ENCODE measurements at regions not wholly inside any gene's neighbourhood (a gene's known extent, or its start where the extent isn't known, plus 50 kb on each side); places are given as distances from the start of the nearest gene placed in this dataset.

DNA sequence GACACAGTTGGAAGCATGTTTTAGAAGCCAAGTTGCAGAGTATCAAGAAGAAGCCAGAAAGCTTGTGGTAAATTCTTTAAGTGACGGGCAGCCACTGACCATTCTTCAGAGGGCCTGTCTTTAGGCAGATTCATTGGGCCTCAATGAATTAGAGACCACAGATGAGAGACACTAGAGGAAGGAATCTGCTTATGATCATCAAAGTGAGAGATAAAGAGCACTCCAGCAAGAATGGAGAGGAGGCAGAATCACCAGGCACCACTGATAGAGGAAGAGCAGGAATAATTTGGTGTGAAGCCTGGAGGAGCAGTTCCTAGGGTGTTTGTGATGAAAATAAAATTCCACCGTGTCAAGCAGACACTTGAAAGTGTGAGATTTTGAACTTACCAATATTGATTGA is 365.9 kb upstream of the SLC30A5 start:
- no peak for DNase-seq

- DNase-seq, result no peak
Measured at GRCh38 chr5:68729678-68730077, 364.1 kb upstream of the SLC30A5 start.

GRCh38 chr5:68730220-68730978 is 363.4 kb upstream of the SLC30A5 start:
- peak; percentile 89 for DNase-seq

DNA sequence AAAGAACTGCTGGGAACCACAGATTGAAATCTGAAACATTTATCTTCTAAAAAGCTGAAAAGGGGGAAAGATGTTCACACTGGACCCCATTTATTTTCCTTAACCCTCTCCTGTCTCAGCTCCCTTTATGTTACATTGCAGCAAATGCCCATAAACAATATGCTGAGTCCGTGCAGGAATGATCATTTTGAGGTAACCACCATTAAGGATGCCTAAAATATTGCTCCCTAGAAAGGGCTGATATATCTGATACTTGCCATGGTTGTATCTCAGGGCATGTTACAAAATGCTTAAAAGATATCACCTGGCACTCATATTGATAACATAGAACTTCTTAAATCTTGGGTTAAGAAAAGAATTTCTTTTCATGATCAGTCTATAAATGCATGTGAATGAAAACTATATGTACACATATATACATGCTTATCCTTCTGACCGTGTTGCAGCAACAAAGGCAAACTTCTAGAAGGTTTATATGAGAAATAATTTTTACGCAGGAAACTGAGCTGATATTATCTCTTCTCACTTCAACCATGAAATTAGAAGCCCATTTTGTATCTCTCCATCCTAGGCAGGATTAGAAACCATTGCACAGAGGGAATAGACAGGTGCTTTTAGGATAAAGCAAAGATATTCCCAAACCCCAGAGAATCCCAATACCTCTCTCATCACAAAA is 362.7 kb upstream of the SLC30A5 start:
- DNase-seq, result no peak

DNA sequence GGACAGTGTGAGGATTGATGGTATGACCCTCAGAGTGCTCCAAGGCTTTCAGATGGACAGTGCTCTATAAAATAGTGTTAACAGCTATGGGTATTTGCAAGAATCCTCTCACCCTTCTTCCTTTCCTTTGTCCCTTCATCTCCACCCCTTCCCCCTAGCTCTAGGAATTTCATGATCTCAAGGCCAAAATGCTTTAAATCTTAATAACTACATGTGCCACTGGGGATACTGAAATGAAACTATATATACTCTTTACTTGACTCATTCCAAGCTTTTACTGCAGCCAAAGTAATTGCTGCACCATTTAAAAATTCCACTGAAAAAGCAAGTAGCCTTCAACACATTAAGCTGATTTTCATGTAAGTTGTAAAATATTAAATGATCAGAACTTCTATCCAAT is 361.6 kb upstream of the SLC30A5 start:
- no peak for DNase-seq

GRCh38 chr5:68734781-68735180 is 359.0 kb upstream of the SLC30A5 start:
- no peak for DNase-seq

DNA sequence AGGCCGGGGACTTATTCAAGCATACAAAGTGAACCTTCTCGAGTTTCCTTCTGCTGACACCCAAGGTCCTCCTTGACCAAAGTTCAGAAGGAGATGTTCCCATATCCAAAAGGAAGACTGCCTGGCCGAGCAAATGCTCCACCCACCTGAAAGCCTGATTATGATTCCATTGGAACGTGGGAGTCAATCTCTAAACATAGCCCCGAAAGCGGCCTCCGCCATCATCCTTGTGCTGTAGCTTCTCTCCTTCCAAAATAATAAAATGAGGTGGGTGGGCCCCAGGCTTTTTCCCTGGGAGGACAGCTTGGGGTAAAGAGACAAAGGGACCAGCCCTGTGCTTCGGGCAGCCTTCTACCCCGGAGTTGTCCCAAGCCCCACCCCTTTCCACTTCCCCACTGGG is 355.6 kb upstream of the SLC30A5 start:
- DNase-seq, result no peak

DNA sequence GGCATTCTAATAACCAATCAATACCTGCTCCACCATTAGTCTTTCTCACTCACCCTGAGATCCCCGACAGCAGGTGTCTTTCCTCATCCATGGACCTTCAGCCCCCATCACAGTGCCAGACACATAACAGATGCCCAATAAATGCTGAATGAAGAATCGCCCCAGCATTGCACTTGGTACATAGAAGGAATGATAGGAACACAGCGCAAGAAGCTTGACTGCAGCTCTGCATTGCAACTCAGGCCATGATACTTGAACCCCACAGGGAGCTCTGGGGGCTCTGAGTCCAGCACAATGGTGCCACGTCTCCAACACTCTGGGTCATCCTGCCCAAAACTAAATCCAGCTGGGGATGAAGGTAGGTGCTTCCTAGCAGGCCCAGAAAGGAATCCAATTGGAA is 355.0 kb upstream of the SLC30A5 start:
- DNase-seq, result no peak

DNA sequence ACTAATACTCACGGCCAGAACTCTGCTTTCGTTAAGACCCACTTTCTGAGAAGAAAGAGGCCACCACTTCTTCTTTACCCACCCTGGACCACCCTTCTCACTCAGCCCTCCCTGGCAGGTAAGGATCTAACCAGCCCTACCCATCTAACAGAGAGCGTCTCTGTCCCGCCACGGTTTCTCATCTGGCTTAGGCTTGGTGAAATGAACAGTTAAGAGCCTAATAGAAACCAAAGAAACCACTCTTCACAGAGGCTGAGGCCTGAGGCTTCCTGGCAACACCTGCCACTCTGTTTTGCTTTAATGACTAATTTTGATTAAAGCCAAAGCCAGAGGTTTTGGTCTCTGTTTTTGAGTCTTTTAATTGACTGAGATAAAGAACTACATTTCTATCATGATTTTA is 354.1 kb upstream of the SLC30A5 start:
- DNase-seq, result no peak

DNA sequence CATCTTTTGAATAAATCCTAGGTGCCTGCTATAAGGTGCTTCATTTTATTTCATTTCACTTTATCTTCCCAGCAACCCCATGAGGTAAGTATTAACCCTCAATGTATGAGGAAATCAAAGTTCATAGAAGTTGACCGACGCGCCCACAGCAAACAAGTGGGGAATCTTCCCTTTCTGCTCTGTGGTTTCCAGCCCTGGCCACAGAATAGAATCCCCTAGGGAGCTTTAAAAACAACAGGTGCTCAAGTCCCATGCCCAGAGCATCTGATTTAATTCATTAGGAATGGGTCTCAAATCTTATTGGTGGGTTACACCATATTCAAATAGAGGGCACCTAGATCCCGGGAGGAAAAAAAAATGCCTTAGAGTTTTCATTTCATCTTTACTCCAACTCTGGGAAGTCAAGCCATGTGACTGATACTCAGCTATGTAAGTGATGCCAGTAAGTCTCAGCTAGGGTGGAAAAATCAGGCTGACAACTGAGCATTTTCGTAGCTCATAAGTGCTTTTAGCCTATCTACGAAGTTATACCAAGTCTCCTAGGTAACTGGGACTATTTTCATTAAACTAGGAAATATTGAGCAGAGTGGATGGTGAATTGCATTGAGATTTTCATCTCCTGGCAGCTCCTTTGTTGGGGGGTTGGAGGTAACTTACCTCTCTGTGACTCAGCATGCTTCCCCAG is 353.4 kb upstream of the SLC30A5 start:
- DNase-seq, result no peak

DNA sequence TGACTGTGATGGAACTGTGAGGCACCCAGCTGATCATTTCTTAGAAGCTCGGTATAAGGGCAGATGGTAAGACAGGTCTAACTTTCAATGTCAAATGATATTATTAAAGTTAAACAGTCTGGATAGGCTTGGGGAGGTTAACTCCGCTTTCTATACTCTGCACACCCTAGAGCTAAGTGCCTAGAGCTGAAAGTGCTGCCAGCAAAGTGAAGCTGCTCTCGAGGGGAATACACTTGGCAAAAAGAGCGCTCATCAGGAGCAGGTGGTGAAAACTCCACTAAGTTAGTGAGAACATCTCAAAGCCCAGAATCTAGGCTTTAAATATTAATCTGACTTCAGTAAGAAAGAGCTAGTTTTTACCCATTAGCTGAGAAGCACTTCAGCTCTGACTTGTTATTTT is 349.6 kb upstream of the SLC30A5 start:
- no peak for DNase-seq

DNA sequence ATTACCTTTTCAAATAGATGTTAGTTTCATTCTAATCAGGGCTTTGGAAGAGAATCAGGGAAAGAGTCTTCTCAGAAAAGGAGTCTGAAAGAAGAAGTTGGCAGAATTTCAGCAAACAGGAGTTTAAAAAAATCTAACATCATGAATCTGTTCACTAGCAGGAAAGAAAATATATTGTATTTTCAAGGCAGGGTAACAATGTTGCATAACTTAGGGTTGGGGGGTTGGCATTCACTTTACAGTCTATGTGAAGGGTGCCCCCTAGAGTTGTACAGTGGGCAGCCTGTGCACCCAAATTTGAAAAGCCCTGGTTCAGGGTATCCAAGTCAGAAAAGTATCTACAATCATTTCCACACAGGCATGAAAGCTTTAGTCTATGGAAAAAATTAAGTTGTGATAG is 348.4 kb upstream of the SLC30A5 start:
- DNase-seq, result peak; percentile 5

DNA sequence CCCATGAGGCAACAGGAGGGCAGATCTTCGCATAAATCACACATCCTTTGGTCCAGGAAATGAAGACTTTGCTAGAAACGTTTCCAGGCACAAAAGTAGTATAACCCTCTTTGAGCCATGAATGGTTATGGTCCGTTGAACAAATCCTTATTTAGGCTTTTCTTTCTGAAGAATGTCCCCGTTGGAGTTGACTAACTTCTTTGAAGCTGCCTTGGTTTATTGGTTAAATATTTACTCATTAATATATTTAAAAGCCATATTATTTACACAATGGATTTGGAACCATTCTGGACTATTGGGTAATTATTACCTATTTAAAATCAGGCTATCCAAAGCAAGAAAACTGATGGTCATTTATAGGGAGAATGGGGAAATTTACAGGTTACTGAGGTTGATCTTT is 347.6 kb upstream of the SLC30A5 start:
- peak; percentile 49 for DNase-seq

DNA sequence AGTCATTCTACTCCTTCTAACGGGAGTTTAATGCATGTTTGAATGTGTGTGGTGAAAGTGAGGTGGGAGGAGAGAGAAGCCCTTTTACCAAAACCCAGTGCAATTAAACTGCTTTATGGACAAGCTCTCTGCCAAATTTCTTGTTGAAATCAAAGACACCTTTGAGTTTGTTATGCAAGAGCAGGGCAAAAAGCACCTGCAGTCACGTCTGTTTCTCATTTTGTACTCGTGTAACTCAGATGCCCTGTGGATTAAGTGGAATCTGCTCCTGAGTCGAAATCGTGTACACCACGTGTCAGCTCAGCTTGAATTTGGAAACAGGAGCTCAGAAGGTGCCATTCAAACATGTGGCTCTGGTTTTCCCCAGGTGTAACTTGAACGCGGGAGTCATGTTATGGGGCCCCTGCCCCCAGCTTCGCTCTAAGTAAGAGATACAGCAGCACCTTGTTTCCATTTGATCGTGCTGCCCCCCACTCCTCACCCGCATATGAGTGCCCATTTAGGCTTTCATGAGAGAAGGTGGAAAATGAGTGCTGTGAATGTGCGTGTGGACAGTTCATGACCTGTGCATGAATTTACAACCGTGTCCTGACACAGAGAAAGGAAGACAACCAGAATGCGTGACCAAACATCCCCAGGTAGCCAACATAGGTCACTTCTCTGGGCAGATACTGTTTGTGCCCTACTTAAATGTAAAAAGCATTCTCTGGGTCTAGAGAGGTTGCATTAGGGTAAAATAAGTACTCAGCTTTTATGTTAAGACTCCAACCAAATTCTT is 347.0 kb upstream of the SLC30A5 start:
- no peak for DNase-seq

GRCh38 chr5:68747521-68747920 is 346.3 kb upstream of the SLC30A5 start:
- DNase-seq, result no peak

- DNase-seq, result no peak
Measured at GRCh38 chr5:68748101-68748500, 345.7 kb upstream of the SLC30A5 start.

DNA sequence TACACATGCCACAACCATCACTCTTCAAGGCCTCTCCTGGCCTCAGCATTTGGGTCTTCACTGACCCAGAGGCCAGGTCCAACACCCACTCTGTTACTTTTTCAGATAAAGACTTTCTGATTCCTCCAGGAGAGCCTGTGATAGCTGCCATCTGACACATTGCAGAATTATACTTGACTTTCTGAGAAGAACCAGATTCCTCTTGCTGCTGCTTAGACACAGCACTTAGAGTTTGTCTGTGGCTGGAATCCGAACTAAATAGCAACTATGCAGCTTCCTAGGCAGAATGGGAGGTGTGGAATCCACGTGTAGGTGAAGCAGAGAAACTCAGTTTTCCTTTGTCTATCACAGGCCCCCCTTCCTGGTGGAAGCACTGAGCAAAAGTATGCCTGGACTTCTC is 344.7 kb upstream of the SLC30A5 start:
- no peak for DNase-seq

DNA sequence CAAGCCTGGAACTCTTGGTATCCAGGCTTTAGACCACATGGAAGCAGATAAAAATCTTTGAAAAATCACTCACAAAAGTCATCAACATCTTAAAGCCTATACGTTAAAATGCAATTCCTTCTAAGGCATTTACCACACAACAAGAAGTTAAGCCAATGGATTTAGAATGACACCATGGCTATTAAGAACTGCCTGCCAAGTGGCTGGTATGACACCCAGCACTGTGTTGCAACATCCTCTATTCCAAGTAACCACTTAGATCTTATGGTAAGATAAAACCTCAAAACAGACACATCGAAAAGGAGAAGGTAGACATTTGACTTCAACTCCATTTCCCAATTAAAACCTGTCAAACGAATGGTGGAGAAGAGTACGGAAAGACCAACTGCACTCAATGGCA is 344.2 kb upstream of the SLC30A5 start:
- DNase-seq, result no peak

DNA sequence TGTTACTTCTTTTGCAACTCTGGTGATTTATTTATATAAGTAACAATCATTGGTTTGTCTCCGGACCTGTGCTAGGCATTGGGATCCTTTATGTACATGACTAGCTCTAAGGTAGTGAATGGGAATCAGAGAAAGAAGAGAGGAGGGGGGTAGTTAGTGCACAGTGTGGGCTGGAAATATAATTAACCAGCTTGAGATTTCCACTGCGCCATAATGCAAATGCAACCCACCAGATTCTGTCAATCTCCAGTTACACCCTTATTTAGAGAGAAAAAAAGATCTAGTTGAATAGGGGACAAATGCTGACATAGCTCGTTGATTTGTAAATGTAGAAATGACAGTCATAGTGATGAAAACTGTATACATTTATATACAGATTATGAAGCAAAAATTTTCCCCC is 342.2 kb upstream of the SLC30A5 start:
- DNase-seq, result no peak

- no peak for DNase-seq
Measured at GRCh38 chr5:68754536-68754935, 339.3 kb upstream of the SLC30A5 start.

DNA sequence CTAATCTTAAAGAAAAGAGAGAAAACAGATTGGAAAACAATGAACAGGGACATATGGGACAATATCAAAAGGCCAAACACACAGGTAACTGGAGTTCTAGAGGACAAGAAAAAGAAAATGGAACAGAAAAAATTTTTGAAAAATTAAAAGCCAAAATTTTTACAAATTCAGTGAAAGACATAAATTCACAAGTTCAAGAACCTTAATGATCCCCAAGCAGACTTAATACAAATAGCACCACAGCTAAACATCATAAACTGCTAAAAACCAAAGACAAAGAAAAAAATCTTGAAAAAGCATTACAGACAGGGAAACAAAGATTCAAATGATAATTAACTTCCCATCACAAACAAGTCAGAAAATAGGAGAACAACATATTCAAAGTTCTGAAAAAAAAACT is 338.5 kb upstream of the SLC30A5 start:
- no peak for DNase-seq

DNA sequence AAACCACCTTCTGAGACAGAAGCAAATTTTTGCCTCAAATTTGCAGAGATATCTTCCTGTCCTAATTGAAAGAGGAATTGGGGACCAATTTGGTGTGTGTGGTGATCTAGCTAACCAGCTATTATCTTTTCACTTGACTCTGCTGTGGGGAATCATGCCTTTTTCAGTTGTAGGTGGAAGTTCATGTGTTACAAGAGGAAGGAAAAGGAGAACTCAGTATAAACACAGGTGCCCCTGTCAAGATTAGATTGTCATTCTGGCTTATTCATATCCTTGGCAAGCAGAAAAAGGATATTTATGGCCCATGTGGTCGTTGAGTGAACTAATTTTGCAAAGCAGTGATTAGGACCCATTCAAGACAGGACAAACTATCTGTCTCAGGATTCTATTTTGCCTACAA is 336.8 kb upstream of the SLC30A5 start:
- DNase-seq, result no peak

DNA sequence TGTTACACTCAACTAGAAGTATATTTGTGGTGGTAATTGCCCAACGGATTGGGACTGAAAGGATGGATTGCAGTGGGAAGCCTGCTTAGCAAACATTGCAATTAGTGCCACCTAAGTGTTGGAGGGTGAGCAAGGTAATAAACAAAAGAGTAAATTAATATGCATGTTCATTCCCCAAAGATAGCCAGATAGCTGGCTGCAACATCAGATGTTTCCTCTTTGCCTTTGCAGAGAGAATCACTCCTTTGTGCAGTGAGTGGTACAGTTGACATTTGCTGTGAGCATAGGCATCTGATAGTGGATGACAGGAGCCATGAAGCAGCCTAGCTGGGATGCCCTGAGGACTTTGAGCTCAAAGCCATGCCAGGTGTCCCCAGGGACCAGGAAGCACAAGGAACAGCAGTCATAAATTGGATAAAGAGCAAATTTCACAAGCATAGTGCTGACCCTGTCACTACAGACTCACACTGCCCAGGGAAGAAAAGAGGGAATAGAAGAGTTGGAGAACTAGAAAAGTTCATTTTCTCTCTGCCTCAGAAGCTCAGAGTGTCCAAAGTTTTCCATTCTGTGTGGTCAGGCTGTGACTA is 336.1 kb upstream of the SLC30A5 start:
- DNase-seq, result no peak
